G401 (cell line): ENCODE measurements at regions not wholly inside any gene's neighbourhood (a gene's known extent, or its start where the extent isn't known, plus 50 kb on each side); places are given as distances from the start of the nearest gene placed in this dataset.

Source experiments
- DNase-seq: peaks from one replicate; pipeline ENCODE4 v3.0.0-alpha.2; 2015; ENCODE audit warnings: low spot score
- in situ Hi-C: cut with HindIII; loops from 2 replicates; pipeline ENCODE4 v1.10.0; 2016; ENCODE audit warnings: low sequenced_read_pairs, mixed read lengths

- no peak for DNase-seq
- in situ Hi-C loops, result no loop called here
Observed at GRCh38 chr13:51027644-51028043, 83.4 kb downstream of the C13orf42 start.

DNA sequence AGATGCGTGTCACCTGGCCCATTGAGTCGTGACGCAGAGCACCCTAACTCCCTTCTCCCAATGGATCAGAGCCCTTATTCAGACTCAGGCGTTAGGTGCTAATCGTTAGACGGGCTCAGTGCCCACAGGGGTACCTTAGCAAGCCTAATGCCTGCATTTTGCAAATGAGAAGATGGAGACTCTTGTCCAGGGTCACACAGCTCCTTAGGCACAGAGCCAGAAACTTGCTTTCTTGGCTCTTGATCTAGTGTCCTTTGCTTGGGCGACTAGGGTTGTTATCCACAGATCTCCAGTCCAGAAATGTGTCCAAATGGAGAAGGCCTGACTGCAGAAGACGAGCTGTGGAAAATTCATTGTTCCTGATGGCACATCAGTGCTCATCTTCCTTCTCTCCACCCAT lies 85.1 kb downstream of the C13orf42 start:
- no peak for DNase-seq
- in situ Hi-C loops, result no loop called here

DNA sequence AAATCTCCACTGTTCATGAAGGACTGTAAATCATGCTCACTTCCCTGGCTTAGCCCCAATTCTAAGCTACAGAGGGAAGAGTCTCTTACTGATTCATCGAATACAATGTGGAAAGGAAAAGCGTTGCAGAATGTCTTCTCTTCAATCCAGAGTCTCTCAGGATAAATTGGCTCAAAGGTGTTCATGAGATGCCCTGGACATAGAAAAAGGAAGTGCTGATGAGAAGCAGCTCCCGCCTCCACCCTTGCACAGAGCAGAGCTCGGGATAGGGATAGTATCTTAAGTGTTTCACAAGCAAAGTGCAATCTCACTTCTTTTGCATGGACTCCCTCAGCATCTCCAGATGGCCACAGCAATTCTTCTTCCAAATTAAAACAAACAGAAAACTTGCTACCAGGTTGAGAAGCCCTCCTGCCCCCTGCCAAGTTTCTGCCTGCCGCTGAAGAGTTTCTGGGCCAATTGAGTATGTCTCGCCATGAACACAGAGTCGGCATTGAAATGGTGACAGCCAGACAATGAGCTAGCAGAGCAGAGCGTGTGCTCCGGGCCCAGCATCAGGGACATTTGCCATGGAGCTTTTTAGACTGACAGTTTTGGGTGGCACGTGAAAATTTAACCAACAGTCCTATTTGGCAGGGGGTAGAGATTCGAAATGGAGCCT lies 85.7 kb downstream of the C13orf42 start:
- DNase-seq, result peak; percentile 50
- in situ Hi-C loops, result no loop called here

DNA sequence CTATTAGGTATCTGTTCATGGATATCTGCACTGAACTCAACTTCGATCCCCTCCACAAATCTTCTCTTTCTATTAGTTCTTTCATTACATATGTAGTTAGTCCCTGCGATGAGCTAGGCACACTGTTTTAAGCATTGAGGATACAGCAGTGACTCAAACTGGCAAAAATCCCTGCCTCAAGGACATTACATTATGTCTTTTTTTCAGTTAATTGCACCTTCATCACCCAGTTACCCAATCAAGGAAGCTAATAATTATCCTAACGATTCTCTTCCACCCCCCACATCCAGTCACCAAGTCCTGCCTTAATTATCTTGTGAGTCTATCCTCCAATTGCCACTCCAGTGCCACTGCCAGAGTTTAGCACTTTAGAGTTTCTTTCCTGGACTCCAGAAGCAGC lies 89.3 kb downstream of the C13orf42 start:
- no peak for DNase-seq
- in situ Hi-C loops, result no loop called here

DNA sequence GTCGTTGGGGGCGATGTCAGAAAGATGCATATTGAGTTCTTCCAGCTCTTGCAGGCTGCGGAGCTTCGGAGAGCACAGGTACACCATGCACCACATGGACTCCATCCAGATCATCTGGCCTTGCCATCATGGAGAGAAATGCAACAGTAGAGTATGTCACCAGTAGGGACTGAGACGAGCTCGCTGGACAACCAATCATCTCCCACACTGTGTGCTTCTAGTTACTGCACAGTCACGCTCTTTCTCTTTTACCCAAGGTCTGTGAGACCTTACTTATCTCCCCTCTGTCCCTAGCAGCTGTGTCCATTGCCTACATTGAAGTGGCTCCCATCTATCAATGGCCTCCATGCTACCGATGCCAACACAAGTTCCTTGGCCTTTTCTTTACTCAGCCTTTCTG lies 90.5 kb downstream of the C13orf42 start:
- in situ Hi-C loops, result no loop called here
- DNase-seq, result no peak

DNA sequence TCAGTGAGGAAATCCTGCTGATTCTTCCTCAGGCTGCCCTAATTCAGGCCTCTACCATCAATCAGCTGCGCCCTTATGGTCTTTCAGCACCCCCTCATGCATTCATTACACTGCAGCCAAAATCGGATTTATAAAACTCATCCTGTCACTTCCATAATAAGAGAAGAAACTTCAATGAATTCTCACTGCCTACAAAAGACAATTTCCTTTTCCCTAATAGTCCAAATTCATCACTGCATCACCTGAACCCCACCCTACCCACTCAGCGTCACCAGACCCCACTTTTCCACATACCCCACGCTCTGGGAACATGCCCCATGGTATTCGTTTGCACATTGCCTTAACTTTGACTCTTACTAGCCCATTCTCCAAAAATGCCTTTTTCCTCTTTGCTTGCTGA lies 92.0 kb downstream of the C13orf42 start:
- in situ Hi-C loops, result no loop called here
- DNase-seq, result no peak

DNA sequence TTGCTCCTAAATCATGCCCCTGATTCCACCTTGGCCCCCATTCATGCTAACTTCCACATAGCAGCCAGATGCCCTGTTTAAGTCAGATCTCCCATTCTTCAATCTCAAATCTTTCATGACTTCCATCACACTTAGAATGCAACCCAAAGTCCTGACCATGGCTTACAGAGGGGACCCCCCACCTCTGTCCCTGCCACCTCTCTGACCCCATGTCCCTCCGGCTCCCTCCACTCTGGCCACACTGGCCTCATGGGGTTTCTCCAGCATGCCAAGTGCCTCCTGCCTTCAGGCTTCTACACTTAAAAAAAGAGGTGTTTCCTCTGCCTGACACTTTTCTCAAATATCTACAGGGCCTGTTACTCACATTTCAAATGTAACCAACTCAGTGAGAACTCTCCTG lies 93.6 kb downstream of the C13orf42 start:
- in situ Hi-C loops, result no loop called here
- DNase-seq, result no peak

DNA sequence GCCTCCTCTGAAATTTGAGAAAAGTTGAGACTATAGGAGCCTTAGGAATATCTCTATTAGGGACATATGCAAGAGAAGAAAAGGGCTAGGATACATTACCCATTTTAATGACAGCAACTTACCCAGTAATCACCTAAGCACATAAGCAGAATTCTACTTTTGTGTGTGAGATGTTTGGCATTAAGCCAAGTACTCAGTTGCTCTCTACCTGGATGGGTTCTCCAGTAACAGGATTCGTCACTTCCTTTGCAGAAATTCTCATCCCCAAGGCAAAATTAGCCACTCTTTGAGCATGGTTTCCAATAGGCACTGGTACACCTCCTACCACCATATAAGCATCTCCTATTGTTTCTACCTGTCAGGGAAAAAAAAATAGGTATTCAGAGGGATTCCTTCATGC lies 95.1 kb downstream of the C13orf42 start:
- DNase-seq, result no peak
- in situ Hi-C loops, result no loop called here

GRCh38 chr13:51009597-51009996 lies 100.0 kb downstream of the RNASEH2B start:
- no peak for DNase-seq
- in situ Hi-C loops, result no loop called here

DNA sequence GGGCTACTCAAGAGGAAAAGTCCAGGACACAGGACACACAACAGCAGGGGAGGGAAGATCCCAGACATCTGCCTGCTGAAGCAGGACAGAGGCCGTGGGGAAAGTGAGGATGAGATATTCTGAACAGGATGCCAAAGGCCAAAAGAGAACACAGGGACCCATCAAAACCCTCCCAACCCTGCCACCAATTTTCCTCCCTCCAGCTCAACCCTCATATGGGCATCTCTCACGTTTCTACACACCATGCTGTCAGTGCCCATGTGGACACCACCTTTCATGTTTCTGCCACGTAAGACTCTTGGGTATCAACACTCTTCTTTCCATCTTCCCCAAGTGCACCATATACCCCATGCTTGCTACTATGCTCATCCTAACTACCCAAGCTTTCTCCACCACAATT lies 97.6 kb downstream of the RNASEH2B start:
- in situ Hi-C loops, result no loop called here

GRCh38 chr13:51006067-51006845 lies 96.7 kb downstream of the RNASEH2B start:
- no peak for DNase-seq

More for the DNA sequence above, 97.6 kb downstream of the RNASEH2B start:
- no peak for DNase-seq

More at GRCh38 chr13:51006067-51006845, 96.7 kb downstream of the RNASEH2B start:
- in situ Hi-C loops, result no loop called here
